Spleen (tissue), 11 donors: ENCODE measurements at regions not wholly inside any gene's neighbourhood (a gene's known extent, or its start where the extent isn't known, plus 50 kb on each side); places are given as distances from the start of the nearest gene placed in this dataset.

ENCODE experiments used
- DNase-seq: peaks from one replicate; pipeline ENCODE4 v3.0.0-alpha.2; 2020
- H3K27ac ChIP-seq, 8 donors: fragments of 200-600 bp; sonication (generic) in 7 of 8; 1 replicate in 4 of 8; 2 replicates in 4 of 8; pipeline versions ENCODE4 v1.5.0 to v1.8.0; 2016 to 2021; ENCODE audit warnings: inconsistent platforms in 4 of 8, mild to moderate bottlenecking in 4 of 8, moderate library complexity in 1 of 8
- H3K27me3 ChIP-seq, 7 donors: fragments of 200-600 bp; sonication (generic) in 6 of 7; replicated peaks in 1 of 7; 1 replicate in 4 of 7; 2 replicates in 3 of 7; pipeline versions ENCODE4 v1.5.0 to v1.8.0; 2016 to 2021; ENCODE audit warnings: inconsistent platforms in 3 of 7, mild to moderate bottlenecking in 1 of 7
- H3K36me3 ChIP-seq, 6 donors: fragments of 200-600 bp; sonication (generic) in 5 of 6; 1 replicate in 4 of 6; 2 replicates in 2 of 6; pipeline versions ENCODE4 v1.5.0 to v1.8.0; 2016 to 2021; ENCODE audit warnings: inconsistent platforms in 2 of 6
- H3K4me1 ChIP-seq, 6 donors: fragments of 200-600 bp; sonication (generic) in 5 of 6; 1 replicate in 3 of 6; 2 replicates in 3 of 6; pipeline versions ENCODE4 v1.5.0 to v1.8.0; 2016 to 2021; ENCODE audit warnings: inconsistent platforms in 3 of 6
- H3K4me3 ChIP-seq, 8 donors: fragments of 200-600 bp; sonication (generic) in 7 of 8; 1 replicate in 4 of 8; 2 replicates in 4 of 8; pipeline versions ENCODE4 v1.5.0 to v1.8.0; 2016 to 2021; ENCODE audit warnings: inconsistent platforms in 4 of 8, mild to moderate bottlenecking in 4 of 8, moderate library complexity in 2 of 8
- H3K9me3 ChIP-seq, 8 donors: fragments of 200-600 bp; sonication (generic) in 7 of 8; 1 replicate in 4 of 8; 2 replicates in 4 of 8; pipeline versions ENCODE4 v1.5.0 to v1.8.0; 2016 to 2021; ENCODE audit warnings: inconsistent platforms in 4 of 8
- POLR2A ChIP-seq, 3 donors: fragments of 450-650 bp; IDR thresholded peaks; one replicate each; pipeline ENCODE4 v1.5.1; 2017; ENCODE audit warnings: antibody characterized with exemption in 3 of 3, mild to moderate bottlenecking in 1 of 3
- POLR2AphosphoS5 ChIP-seq, 3 donors: sonication (generic); formaldehyde crosslinking; IDR thresholded peaks; one replicate each; pipeline ENCODE4 v1.5.1; 2017; ENCODE audit warnings: antibody characterized with exemption in 3 of 3
- WGBS, 5 donors: extraction: QIAGEN DNeasy Blood & Tissue Kit in 3 of 5; methylation state at CpG; one replicate each; pipeline versions ENCODE4 v1.1.5 to v1.1.7; 2013 to 2018; 5-methylcytosine and 5-hydroxymethylcytosine counted together
- intact Hi-C: fragments of 100-400 bp; cut with DNase I; formaldehyde crosslinking; loops from one replicate; pipeline ENCODE4 v1.15.0; 2023; ENCODE audit warnings: low total_unique reads
- TF ChIP-seq, protein P1 (sequence below), 11 experiments: fragments of 200-600 bp in 7 of 11; fragments of 450-650 bp in 4 of 11; sonication (generic) in 4 of 11; IDR thresholded peaks in 8 of 11; conservative IDR thresholded peaks in 3 of 11; 1 replicate in 7 of 11; 2 replicates in 4 of 11; pipeline versions ENCODE4 v1.4.0 to v1.8.0; 2016 to 2021; ENCODE audit warnings: antibody characterized with exemption in 11 of 11, inconsistent platforms in 4 of 11, mild to moderate bottlenecking in 1 of 11
- donor health status: healthy with polysubstance abuse.
- donor health status: DM: no; HTN: no; CAD: no; lungs with moderate emphysema.
- donor health status: DM: no; HTN: no; CAD: no.
- donor health status: Bipolar disorder and iron deficiency.
- donor health status: healthy.
- donor health status: DM: no; HTN: no; CAD: no.
- donor health status: DM: yes; HTN: yes; CAD: no.

DNA sequence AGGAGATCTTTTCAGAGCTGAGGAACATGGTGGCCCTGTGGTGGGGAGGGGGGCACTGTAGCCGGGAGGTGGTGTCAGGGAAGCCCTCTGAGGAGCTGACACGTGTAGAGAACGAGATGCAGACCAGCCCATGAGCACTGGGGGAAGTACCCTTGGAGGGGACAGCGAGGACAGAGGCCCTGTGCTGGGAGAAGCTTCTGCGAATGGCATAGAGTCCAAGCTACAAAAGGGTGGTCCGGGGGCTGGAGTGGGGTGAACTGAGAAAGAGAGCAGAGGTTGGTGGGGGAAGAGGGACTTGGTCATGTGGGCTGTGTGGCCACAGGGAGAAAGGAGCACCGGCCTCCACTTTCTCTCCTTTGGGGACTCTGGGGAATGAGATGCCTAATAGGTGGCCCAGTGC, 270.8 kb downstream of the CBLN1 start:
- WGBS, 5 donors, result 76 to 86% (median 79%) methylated on average over 7 of the region's 7 CpGs
- intact Hi-C loops, result no loop called here

DNA sequence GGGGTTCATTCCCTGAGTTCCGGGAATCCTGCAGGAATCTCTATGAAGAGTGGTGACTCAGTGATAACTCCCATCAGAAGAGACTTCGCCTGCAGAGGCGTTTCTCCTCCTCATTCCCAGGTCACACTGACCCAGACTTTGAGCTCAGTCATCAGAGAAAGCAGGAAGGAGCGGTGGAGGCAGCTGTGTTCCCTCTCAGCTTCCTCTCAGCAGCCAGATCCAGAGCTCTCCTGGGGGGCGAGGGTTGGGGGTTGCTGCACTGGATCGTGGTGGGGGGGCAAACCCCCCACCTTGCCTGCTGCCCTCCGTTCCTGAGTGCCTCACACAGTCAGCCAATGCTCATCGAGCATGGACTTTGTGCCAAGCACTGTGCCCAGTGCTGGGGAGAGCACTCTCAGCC, 271.2 kb downstream of the CBLN1 start:
- H3K36me3 ChIP-seq, result no peaks in the 10 kb centered on the region
- TF ChIP-seq POLR2AphosphoS5 (IDR thresholded peaks at IDR 0.05) (no peak), POLR2A (IDR thresholded peaks at IDR 0.05) (no peak)
- TF ChIP-seq, protein P1, sequence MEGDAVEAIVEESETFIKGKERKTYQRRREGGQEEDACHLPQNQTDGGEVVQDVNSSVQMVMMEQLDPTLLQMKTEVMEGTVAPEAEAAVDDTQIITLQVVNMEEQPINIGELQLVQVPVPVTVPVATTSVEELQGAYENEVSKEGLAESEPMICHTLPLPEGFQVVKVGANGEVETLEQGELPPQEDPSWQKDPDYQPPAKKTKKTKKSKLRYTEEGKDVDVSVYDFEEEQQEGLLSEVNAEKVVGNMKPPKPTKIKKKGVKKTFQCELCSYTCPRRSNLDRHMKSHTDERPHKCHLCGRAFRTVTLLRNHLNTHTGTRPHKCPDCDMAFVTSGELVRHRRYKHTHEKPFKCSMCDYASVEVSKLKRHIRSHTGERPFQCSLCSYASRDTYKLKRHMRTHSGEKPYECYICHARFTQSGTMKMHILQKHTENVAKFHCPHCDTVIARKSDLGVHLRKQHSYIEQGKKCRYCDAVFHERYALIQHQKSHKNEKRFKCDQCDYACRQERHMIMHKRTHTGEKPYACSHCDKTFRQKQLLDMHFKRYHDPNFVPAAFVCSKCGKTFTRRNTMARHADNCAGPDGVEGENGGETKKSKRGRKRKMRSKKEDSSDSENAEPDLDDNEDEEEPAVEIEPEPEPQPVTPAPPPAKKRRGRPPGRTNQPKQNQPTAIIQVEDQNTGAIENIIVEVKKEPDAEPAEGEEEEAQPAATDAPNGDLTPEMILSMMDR (IDR thresholded peaks at IDR 0.05 in 8 of 11, conservative IDR thresholded peaks at IDR 0.05 in 3 of 11), result no peak
- WGBS, 5 donors, result 53 to 88% (median 70%) methylated on average over 4 to 8 of the region's 8 CpGs
- DNase-seq, result no peak
- H3K9me3 ChIP-seq, result peaks cover 0 to 9% (median 0%) of the 10 kb centered on the region in 8 donors
- no peak overlapping the region for H3K4me3 ChIP-seq
- intact Hi-C loops, result no loop called here
- peaks cover 0 to 32% (median 0%) of the 10 kb centered on the region in 7 donors for H3K27me3 ChIP-seq
- H3K27ac ChIP-seq, result no peak overlapping the region
- no peaks in the 10 kb centered on the region for H3K4me1 ChIP-seq

More for the DNA sequence above, 270.8 kb downstream of the CBLN1 start:
- Histone ChIP-seq H3K36me3 (no peaks in the 10 kb centered on the region), H3K9me3 (peaks cover 0 to 9% (median 0%) of the 10 kb centered on the region in 8 donors), H3K4me3 (no peak overlapping the region), H3K27ac (no peak overlapping the region), H3K27me3 (peaks cover 0 to 32% (median 0%) of the 10 kb centered on the region in 7 donors), H3K4me1 (no peaks in the 10 kb centered on the region)
- TF ChIP-seq POLR2A (IDR thresholded peaks at IDR 0.05), result no peak
- TF ChIP-seq, protein P1 (IDR thresholded peaks at IDR 0.05 in 8 of 11, conservative IDR thresholded peaks at IDR 0.05 in 3 of 11), result no peak
- TF ChIP-seq POLR2AphosphoS5 (IDR thresholded peaks at IDR 0.05), result no peak
- DNase-seq, result no peak

DNA sequence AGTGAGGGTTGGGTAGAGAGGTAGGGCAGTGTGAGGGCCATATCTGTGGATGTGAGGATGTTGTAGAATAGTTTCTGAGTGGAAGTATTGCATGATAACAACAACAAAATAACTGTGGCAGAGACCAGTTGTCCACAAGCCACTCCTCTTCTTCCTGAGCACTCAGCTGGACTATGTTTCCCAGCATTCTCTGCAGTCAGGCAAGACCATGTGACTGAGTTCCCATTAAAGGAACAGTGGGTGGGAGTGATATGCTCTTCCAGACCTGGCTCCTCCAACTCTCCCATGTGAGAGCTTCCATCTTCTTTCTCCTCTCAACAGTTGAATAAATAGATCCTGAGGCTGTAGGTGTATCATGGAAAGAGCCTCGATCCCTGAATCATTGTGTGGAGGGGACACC, 272.4 kb downstream of the CBLN1 start:
- no peak overlapping the region for H3K27ac ChIP-seq
- TF ChIP-seq POLR2AphosphoS5 (IDR thresholded peaks at IDR 0.05) (no peak), POLR2A (IDR thresholded peaks at IDR 0.05) (no peak)
- TF ChIP-seq, protein P1 (IDR thresholded peaks at IDR 0.05 in 8 of 11, conservative IDR thresholded peaks at IDR 0.05 in 3 of 11), result no peak
- peaks cover 0 to 22% (median 0%) of the 10 kb centered on the region in 7 donors for H3K27me3 ChIP-seq
- 63 to 97% (median 76%) methylated on average over 1 of the region's 1 CpG for WGBS, 5 donors
- DNase-seq, result no peak
- intact Hi-C loops, result no loop called here
- peaks cover 0 to 9% (median 0%) of the 10 kb centered on the region in 8 donors for H3K9me3 ChIP-seq
- H3K4me3 ChIP-seq, result no peak overlapping the region
- no peaks in the 10 kb centered on the region for H3K36me3 ChIP-seq
- no peaks in the 10 kb centered on the region for H3K4me1 ChIP-seq

DNA sequence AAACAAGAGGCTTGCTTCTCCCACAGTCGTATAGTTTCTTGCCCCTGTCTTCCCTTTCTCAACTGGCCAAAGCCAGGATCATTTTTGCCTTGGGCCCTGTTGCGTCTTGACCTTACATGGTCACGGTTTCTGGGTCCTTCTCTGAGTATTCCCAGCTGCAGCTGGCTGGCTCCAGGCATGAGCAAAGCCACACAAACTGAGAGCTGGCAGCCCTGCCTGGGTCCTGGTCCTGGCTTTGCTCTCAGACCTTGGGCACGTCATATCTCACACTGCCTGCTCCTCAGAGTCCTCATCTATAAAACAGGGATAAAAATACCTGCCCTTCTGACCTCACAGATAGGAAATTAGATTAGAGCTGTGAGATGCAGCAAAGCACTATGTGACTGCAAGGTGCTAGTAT, 277.6 kb downstream of the CBLN1 start:
- Histone ChIP-seq H3K9me3 (no peaks in the 10 kb centered on the region), H3K4me1 (no peaks in the 10 kb centered on the region), H3K36me3 (no peaks in the 10 kb centered on the region), H3K27me3 (peaks cover 0 to 13% (median 0%) of the 10 kb centered on the region in 7 donors), H3K4me3 (no peak overlapping the region), H3K27ac (no peak overlapping the region)
- intact Hi-C loops, result no loop called here
- no peak for TF ChIP-seq POLR2AphosphoS5 (IDR thresholded peaks at IDR 0.05)
- TF ChIP-seq, protein P1 (IDR thresholded peaks at IDR 0.05 in 8 of 11, conservative IDR thresholded peaks at IDR 0.05 in 3 of 11), result no peak
- no peak for TF ChIP-seq POLR2A (IDR thresholded peaks at IDR 0.05)
- 60 to 74% (median 68%) methylated on average over 4 of the region's 4 CpGs for WGBS, 5 donors
- DNase-seq, result no peak
